Stimulated activated CD8-positive, alpha-beta memory T cell treated with anti-CD3 and anti-CD28 coated beads, Interleukin-15, amount 100 ng/mL, for 1 hour (primary cell): ENCODE measurements at regions not wholly inside any gene's neighbourhood (a gene's known extent, or its start where the extent isn't known, plus 50 kb on each side); places are given as distances from the start of the nearest gene placed in this dataset.

Source experiments
- DNase-seq: peaks from one replicate; pipeline ENCODE4 v3.0.0-alpha.2; 2020; ENCODE audit warnings: low read depth

GRCh38 chr18:45317948-45318640 lies 297.2 kb upstream of the SLC14A2 start:
- DNase-seq: no peak

DNA sequence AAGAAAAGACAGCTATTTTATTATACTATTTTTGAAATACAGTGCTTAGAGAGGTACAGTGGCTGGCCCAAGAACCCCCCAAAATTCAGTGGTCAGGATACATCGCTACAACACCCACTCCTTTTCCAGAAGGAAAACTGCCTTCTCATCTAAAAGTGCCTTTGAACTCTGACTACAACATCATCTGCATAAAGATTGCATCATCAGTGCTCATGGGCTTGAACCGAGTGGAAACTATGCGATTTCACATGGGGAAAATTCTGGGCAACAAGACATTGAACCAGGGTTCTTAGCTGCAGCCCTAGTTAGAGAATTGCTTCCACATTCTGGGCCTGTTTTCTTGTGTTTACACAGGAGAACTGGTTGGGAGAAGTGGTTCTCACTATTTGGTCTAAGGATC lies 294.6 kb upstream of the SLC14A2 start:
- DNase-seq: no peak

DNA sequence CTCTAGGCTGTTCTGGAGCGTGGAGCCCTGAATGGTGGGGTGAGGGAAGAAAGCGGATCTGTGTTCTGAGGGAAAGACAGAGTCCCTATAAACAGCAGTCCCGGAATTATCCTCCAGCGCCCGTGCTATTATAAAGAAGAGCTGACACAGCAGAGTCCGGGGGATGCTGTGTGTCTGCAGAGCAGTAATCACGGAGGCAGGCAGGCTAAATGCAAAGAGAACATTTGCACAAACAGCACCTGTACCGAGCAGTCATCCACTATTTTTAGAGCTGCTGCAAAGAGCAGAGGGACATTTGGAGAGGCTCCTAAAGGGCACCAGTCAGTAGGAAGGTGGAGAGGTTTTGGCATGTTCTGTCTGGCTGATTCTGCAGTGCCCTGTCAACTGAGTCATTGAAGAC lies 293.8 kb upstream of the SLC14A2 start:
- DNase-seq: no peak

GRCh38 chr18:45322343-45322742 lies 292.9 kb upstream of the SLC14A2 start:
- no peak for DNase-seq

GRCh38 chr18:45324101-45324494 lies 291.2 kb upstream of the SLC14A2 start:
- DNase-seq: no peak

DNA sequence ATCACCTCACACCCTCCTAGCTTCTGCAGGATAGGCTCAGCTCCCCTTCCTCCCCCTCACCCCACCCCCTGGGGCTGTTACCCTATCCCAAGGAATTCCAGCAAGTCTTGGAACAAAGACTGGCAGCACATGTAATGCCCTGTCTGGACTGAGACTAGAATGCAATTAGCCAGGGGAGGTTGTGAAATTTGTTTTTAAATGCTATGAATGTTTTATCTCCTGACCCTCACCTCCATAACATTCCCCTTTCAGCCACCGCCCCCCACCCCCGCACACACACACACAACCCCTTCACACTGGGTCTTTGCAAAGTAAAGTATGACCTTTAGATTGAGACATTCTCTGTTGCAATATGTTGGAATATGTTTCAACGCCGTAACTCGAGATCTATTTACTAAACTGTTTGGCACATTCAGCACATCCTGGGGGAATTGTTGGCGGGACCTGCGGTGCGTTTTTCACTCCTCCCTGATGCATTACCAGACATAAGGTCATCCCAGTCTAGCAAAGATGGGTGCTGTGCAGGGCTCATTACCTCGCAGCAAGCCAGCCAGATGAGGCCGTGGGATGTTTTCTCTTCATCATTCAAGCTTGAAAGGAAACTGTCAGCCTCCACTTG lies 290.7 kb upstream of the SLC14A2 start:
- DNase-seq: no peak

- DNase-seq: no peak
Measured at GRCh38 chr18:45325778-45326177, 289.5 kb upstream of the SLC14A2 start.

DNA sequence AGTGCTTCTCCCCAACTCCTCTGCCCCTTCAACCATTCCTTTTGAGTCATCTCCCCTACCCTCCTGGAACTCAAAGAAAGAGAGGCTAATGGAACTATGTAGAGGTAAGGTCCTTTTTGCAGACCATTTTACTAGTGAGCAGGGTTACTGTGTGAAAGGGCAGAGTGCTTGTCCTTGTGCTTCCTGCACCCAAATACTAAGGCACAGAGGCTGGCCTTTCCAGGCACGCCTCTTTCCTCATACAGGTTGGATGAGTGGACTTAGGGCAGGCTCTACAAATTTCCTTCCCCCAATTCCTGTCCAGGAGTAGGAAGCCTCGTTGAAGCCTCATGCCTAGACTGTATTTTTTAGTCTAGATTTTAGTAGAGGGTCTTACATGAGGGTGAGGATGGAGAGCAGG lies 288.8 kb upstream of the SLC14A2 start:
- DNase-seq: no peak

DNA sequence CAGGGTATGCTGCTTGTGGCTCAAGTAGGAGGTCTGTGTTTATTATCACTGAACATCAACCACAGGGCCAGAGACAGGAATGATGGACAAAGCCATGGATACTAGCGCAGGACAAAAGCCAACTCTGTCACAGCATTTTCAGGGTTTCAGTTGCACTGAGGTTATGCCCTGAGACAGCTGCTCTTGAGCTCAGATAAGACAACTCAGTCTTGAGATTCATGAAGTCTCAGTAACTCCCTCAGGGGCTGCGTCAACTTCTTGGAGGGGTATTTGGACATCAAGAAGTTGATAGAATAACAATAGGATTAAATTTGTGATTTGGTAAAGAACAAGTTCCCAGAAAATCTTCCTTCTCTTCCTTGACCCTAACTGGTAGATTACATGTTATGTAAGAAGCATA lies 287.0 kb upstream of the SLC14A2 start:
- no peak for DNase-seq

DNA sequence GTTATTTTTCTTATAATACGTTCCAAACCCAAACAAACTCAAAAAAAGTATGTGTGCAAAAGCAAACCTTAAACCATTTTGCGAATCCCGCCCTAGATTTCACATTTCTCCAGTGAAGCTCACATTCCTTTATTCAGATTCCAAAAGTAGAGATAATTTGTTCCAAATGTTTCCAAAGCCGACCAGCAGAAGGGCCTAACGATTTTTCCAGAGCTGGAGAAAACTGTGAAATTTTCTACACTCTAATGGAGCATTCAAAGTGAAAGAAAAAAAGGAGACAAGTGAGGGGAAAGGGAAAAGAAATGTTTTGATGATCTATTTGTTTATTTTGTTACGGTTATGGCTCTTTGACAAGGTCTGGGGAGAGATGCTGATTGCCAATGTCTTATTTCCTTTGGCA lies 286.5 kb upstream of the SLC14A2 start:
- no peak for DNase-seq

- DNase-seq: no peak
Measured at GRCh38 chr18:45329316-45329715, 286.0 kb upstream of the SLC14A2 start.

DNA sequence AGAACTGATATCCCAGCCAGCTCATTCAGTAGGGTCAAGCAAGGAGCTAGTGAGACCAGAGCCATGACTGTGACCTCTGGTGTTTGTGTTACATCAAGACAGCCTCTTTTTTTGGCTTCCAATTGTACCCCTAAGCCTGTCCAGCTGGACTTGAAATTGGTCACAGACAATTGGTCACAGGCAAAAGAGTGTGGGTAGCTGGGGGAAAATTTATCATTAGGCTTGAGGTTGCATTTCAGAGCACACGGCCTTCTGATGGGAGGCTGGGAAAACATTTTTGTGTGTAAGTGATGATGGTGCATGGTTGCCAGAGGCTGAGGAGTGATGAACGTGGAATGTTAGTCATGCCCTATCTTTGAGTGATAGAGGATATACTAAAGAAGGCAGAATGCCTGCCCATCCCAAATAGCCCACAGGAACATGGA lies 285.1 kb upstream of the SLC14A2 start:
- DNase-seq: no peak

DNA sequence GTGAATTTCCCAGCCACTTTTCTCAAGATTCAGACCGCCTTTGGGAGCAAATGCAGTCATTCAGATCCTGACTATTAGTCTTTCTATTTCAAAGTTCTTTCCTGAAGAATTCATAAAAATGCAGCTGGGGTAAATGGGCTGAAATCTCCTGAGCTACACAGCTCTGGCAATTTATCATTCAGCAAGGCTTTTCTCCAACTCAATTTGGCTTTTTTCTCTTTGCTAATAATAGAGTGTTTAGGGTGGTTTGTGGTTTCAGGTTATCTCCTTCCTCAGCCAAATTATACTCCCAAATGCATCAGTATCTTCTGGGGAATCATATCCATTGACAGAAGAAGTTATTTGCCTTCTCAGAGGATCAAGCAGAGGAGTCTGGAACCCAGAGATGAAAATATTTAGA lies 282.4 kb upstream of the SLC14A2 start:
- DNase-seq: no peak

DNA sequence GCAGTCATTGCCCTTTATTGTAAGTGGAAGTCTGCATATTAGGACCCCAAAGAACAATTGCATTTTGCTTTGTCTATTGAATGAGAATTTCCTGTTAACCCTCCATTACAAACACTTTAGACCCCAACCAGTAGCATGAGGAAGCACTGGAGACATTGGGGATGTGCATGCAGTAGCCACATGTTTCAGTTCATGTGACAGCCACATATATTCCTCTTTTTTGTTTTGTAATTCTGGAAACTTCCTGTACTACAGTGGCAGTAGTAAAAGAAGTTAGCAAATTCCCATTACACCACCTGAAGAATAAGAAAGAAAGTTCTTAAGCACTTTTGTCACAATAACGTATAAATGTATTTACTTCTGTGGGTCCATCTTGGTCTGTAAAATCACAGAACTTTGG lies 281.1 kb upstream of the SLC14A2 start:
- no peak for DNase-seq

GRCh38 chr18:45335282-45336043 lies 279.8 kb upstream of the SLC14A2 start:
- DNase-seq: no peak

GRCh38 chr18:45336448-45336847 lies 278.8 kb upstream of the SLC14A2 start:
- no peak for DNase-seq

- DNase-seq: no peak
Measured at GRCh38 chr18:45337477-45337876, 277.8 kb upstream of the SLC14A2 start.

DNA sequence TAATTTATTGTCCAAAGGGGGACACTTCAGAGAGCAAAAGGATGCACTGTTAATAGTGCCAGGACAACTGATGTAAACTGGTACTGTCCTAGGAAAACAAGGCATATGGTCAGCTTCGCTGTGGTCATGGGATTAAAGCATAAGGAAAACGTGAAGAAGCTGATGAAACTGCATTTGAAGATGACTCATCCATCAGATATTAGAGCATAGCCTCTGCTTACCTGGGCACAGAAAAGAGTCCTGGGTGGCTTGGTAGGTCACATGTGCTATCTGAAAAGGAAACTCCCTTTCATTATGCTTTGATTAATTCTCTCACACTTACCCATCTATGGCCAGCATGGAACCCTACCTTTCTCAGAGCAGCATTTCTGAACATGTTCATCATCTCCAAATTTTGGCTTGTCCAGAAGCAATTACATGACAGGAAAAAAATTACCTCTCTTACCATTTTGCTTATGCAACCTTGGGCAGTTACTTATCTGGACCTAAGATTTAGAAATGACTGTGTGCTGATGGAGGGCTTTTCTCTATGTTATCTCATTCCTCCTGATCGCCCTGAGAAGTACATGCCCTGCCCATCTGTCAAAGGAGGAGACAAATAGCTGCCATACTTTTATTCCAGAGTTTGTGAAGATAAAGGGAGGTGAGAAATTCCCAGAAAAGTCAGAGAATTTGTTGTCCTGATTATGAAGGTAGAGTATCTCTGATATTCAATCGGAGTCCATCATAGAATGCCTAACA lies 275.3 kb upstream of the SLC14A2 start:
- DNase-seq: no peak

GRCh38 chr18:45340884-45341283 lies 274.4 kb upstream of the SLC14A2 start:
- DNase-seq: no peak

DNA sequence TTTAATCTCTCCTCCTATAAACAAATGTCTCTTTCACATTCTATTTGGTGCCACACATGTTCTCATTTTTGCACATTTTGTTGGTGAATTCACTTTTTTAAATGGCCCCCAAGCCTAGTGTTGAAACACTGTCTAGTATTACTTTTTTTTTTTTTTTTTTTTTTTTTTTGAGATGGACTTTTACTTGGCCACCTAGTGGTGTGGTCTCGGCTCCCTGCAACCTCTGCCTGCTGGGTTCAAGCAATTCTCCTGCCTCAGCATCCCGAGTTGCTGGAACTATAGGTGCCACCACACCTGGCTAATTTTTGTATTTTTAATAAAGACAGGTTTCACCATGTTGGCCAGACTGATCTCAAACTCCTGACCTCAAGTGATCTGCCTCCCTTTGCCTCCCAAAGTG lies 273.8 kb upstream of the SLC14A2 start:
- no peak for DNase-seq

- DNase-seq: no peak
Measured at GRCh38 chr18:45342166-45342565, 273.1 kb upstream of the SLC14A2 start.

DNA sequence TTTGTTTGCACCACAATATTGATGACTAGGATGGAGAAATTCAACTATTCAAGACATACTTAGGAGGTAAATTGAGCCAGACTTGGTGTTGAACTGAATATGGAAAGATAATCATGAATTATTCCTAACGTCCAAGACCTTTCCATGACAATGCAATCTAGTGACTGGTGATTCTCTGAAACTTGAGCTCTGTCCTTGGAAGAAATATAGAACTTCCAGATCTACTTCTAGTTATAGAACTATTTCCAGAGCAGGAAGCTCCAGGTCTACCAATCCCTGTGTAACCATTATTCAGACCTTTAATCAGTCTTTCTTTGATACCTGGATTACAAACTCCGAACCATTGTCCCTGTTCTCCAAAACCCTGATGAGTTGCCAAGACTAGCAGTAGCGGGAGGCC lies 272.6 kb upstream of the SLC14A2 start:
- no peak for DNase-seq

GRCh38 chr18:45343365-45343764 lies 271.9 kb upstream of the SLC14A2 start:
- DNase-seq: no peak
